ENCODE measurements at regions not wholly inside any gene's neighbourhood (a gene's known extent, or its start where the extent isn't known, plus 50 kb on each side); places are given as distances from the start of the nearest gene placed in this dataset.

- TF ChIP-seq CTCF (IDR thresholded peaks at IDR 0.05; ENCODE audit: insufficient read depth, low read length) (no peak), POLR2AphosphoS5 (IDR thresholded peaks at IDR 0.05; ENCODE audit: low read depth) (no peak), GABPA (IDR thresholded peaks at IDR 0.05; ENCODE audit: low read depth) (no peak), SPI1 (IDR thresholded peaks at IDR 0.05; ENCODE audit: borderline replicate concordance, low read depth) (no peak)
- TF ChIP-seq, protein P1, sequence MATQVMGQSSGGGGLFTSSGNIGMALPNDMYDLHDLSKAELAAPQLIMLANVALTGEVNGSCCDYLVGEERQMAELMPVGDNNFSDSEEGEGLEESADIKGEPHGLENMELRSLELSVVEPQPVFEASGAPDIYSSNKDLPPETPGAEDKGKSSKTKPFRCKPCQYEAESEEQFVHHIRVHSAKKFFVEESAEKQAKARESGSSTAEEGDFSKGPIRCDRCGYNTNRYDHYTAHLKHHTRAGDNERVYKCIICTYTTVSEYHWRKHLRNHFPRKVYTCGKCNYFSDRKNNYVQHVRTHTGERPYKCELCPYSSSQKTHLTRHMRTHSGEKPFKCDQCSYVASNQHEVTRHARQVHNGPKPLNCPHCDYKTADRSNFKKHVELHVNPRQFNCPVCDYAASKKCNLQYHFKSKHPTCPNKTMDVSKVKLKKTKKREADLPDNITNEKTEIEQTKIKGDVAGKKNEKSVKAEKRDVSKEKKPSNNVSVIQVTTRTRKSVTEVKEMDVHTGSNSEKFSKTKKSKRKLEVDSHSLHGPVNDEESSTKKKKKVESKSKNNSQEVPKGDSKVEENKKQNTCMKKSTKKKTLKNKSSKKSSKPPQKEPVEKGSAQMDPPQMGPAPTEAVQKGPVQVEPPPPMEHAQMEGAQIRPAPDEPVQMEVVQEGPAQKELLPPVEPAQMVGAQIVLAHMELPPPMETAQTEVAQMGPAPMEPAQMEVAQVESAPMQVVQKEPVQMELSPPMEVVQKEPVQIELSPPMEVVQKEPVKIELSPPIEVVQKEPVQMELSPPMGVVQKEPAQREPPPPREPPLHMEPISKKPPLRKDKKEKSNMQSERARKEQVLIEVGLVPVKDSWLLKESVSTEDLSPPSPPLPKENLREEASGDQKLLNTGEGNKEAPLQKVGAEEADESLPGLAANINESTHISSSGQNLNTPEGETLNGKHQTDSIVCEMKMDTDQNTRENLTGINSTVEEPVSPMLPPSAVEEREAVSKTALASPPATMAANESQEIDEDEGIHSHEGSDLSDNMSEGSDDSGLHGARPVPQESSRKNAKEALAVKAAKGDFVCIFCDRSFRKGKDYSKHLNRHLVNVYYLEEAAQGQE (IDR thresholded peaks at IDR 0.05; ENCODE audit: insufficient replicate concordance, low read depth) = no peak
Observed at GRCh38 chr13:69595181-69595580, 512.4 kb upstream of the ATXN8OS start.

All from HL-60 (cell line).